ENCODE measurements at regions not wholly inside any gene's neighbourhood (a gene's known extent, or its start where the extent isn't known, plus 50 kb on each side); places are given as distances from the start of the nearest gene placed in this dataset.

DNA sequence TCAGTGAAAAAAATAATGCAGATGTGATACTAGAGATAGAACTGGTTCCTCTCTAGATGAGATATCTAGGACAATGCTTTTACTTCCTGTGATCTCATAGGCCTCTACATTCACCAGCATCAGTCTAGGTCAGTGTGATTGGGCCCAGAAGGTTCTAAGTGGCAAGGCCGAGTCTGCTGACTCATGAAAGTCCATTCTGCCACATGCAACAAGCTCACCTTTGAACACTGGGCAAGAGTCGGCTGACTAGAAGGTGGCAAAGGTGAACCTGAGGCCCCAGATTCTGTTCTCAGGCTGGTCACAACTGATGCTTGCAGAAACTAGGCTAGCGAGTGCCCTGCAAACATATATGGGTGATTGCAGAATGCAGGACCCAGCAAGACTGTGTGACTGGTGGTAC is 105.7 kb upstream of the PLXNA4 start:
- Histone ChIP-seq H3K9me2 (replicated peaks; ENCODE audit: insufficient read depth, low read length) (no peaks in the 10 kb centered on the region), H2AFZ (ENCODE audit: low read length) (no peak overlapping the region), H3K27ac (ENCODE audit: low read length) (no peak overlapping the region), H3K36me3 (replicated peaks; ENCODE audit: insufficient read depth, low read length) (no peaks in the 10 kb centered on the region), H3K27me3 (replicated peaks; ENCODE audit: insufficient read depth, low read length) (no peaks in the 10 kb centered on the region), H4K20me1 (ENCODE audit: insufficient read depth, low read length) (no peaks in the 10 kb centered on the region), H3K9ac (ENCODE audit: low read length) (no peak overlapping the region), H3K4me2 (ENCODE audit: low read depth, low read length) (no peak overlapping the region), H3K4me3 (ENCODE audit: low read length) (no peak overlapping the region), H3K79me2 (ENCODE audit: low read length) (no peaks in the 10 kb centered on the region), H3K4me1 (ENCODE audit: low read length) (no peaks in the 10 kb centered on the region), H3K9me3 (replicated peaks; ENCODE audit: insufficient read depth, low read length) (no peaks in the 10 kb centered on the region), H3F3A (ENCODE audit: insufficient read depth, low read length) (no peaks in the 10 kb centered on the region)
- DNase-seq: no peak
- no peak for TF ChIP-seq EZH2 (optimal IDR thresholded peaks at IDR 0.05; ENCODE audit: low read depth, low read length)
- TF ChIP-seq, protein P1, sequence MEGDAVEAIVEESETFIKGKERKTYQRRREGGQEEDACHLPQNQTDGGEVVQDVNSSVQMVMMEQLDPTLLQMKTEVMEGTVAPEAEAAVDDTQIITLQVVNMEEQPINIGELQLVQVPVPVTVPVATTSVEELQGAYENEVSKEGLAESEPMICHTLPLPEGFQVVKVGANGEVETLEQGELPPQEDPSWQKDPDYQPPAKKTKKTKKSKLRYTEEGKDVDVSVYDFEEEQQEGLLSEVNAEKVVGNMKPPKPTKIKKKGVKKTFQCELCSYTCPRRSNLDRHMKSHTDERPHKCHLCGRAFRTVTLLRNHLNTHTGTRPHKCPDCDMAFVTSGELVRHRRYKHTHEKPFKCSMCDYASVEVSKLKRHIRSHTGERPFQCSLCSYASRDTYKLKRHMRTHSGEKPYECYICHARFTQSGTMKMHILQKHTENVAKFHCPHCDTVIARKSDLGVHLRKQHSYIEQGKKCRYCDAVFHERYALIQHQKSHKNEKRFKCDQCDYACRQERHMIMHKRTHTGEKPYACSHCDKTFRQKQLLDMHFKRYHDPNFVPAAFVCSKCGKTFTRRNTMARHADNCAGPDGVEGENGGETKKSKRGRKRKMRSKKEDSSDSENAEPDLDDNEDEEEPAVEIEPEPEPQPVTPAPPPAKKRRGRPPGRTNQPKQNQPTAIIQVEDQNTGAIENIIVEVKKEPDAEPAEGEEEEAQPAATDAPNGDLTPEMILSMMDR (IDR thresholded peaks at IDR 0.05; ENCODE audit: low read length): no peak
- TF ChIP-seq EZH2phosphoT487 (IDR thresholded peaks at IDR 0.05; ENCODE audit: low read length): no peak

DNA sequence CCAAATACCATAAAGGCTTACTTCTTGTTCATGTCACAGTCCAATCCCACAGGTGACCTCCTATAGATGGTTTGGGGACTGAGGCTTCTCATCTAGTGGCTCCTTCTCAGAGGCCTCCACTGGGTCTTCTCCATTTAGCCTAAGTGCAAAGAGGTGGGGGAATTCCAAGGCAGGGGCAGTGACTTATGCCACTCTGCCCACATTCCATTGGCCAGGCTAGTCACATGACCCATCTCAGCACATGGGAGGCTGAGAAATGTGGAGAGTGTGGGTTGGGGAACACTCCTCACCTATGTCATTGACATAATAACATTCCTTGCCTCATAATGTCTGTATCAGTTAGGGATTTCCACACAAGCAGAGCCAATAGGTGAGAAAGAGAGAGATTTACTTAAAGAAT is 104.3 kb upstream of the PLXNA4 start:
- Histone ChIP-seq H2AFZ (ENCODE audit: low read length) (no peak overlapping the region), H3F3A (ENCODE audit: insufficient read depth, low read length) (no peaks in the 10 kb centered on the region), H3K4me2 (ENCODE audit: low read depth, low read length) (no peak overlapping the region), H4K20me1 (ENCODE audit: insufficient read depth, low read length) (no peaks in the 10 kb centered on the region), H3K79me2 (ENCODE audit: low read length) (no peaks in the 10 kb centered on the region), H3K27me3 (replicated peaks; ENCODE audit: insufficient read depth, low read length) (no peaks in the 10 kb centered on the region), H3K4me3 (ENCODE audit: low read length) (no peak overlapping the region), H3K9me2 (replicated peaks; ENCODE audit: insufficient read depth, low read length) (no peaks in the 10 kb centered on the region), H3K9me3 (replicated peaks; ENCODE audit: insufficient read depth, low read length) (no peaks in the 10 kb centered on the region), H3K4me1 (ENCODE audit: low read length) (no peaks in the 10 kb centered on the region), H3K36me3 (replicated peaks; ENCODE audit: insufficient read depth, low read length) (no peaks in the 10 kb centered on the region), H3K9ac (ENCODE audit: low read length) (no peak overlapping the region), H3K27ac (ENCODE audit: low read length) (no peak overlapping the region)
- DNase-seq: no peak
- TF ChIP-seq EZH2phosphoT487 (IDR thresholded peaks at IDR 0.05; ENCODE audit: low read length): no peak
- TF ChIP-seq EZH2 (optimal IDR thresholded peaks at IDR 0.05; ENCODE audit: low read depth, low read length): no peak
- TF ChIP-seq, protein P1 (IDR thresholded peaks at IDR 0.05; ENCODE audit: low read length): no peak

DNA sequence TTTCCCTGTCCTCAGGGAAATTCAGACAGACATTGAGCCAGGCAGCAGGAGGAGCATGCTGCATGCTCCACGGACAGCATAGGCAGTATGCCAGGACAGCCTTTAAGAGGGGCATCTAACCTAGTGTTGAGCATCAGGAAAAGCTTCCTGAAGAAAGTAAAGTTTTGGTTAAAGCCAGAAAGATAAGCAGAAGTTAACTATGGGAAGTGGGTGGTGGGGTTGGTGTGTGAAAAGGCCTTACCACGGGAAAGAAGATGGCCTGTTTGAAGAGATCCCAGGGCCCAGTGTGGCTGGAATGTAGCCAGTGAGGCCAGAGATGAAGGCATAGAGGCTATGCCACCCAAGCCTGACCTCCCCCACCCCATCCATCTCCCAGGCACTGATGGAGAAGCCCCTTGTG is 102.4 kb upstream of the PLXNA4 start:
- H3F3A ChIP-seq (ENCODE audit: insufficient read depth, low read length): no peaks in the 10 kb centered on the region
- H3K9me3 ChIP-seq (replicated peaks; ENCODE audit: insufficient read depth, low read length): no peaks in the 10 kb centered on the region
- no peak overlapping the region for H3K27ac ChIP-seq (ENCODE audit: low read length)
- no peak overlapping the region for H3K4me2 ChIP-seq (ENCODE audit: low read depth, low read length)
- H3K9ac ChIP-seq (ENCODE audit: low read length): no peak overlapping the region
- no peaks in the 10 kb centered on the region for H3K27me3 ChIP-seq (replicated peaks; ENCODE audit: insufficient read depth, low read length)
- H3K79me2 ChIP-seq (ENCODE audit: low read length): no peaks in the 10 kb centered on the region
- no peak for TF ChIP-seq EZH2phosphoT487 (IDR thresholded peaks at IDR 0.05; ENCODE audit: low read length)
- no peak for TF ChIP-seq EZH2 (optimal IDR thresholded peaks at IDR 0.05; ENCODE audit: low read depth, low read length)
- TF ChIP-seq, protein P1 (IDR thresholded peaks at IDR 0.05; ENCODE audit: low read length): no peak
- H4K20me1 ChIP-seq (ENCODE audit: insufficient read depth, low read length): no peaks in the 10 kb centered on the region
- H3K4me1 ChIP-seq (ENCODE audit: low read length): no peaks in the 10 kb centered on the region
- no peak overlapping the region for H2AFZ ChIP-seq (ENCODE audit: low read length)
- no peaks in the 10 kb centered on the region for H3K36me3 ChIP-seq (replicated peaks; ENCODE audit: insufficient read depth, low read length)
- H3K4me3 ChIP-seq (ENCODE audit: low read length): no peak overlapping the region
- H3K9me2 ChIP-seq (replicated peaks; ENCODE audit: insufficient read depth, low read length): no peaks in the 10 kb centered on the region
- DNase-seq: no peak

Data from MM.1S (cell line).